B cell (primary cell): ENCODE measurements at regions not wholly inside any gene's neighbourhood (a gene's known extent, or its start where the extent isn't known, plus 50 kb on each side); places are given as distances from the start of the nearest gene placed in this dataset.

Source experiments
- ATAC-seq: fragments of 200-7000 bp; cut with Tn5 transposase; one replicate; pipeline ENCODE4 v1.10.0; 2021; ENCODE audit warnings: low read depth, mild to moderate bottlenecking, moderate number of reproducible peaks, moderate library complexity
- CTCF ChIA-PET: fragments of 350-600 bp; sonication (Branson Sonifier 250); formaldehyde crosslinking; loops from one replicate; lab custom pipeline; 2021; ENCODE audit warnings: antibody characterized with exemption, inconsistent platforms; lab: Charles Lee
- POLR2A ChIA-PET: fragments of 350-600 bp; sonication (Branson Sonifier 250); formaldehyde crosslinking; loops from one replicate; lab custom pipeline; 2021; ENCODE audit warnings: antibody characterized with exemption; lab: Charles Lee
- DNase-seq: peaks from one replicate; pipeline ENCODE4 v3.0.0; 2013
- H2AFZ ChIP-seq: 2 replicates; pipeline ENCODE4 v1.6.1; 2012; ENCODE audit warnings: mild to moderate bottlenecking, low read depth, low read length; ENCODE audit not compliant: insufficient read depth, poor library complexity, severe bottlenecking
- H3K27ac ChIP-seq, 2 donors: 1 replicate in 1 of 2; 2 replicates in 1 of 2; pipeline ENCODE4 v1.5.1; 2012 to 2013; ENCODE audit warnings: low read length in 2 of 2, mild to moderate bottlenecking in 2 of 2, moderate library complexity in 1 of 2
- H3K27me3 ChIP-seq, 4 experiments: fragments of 200-600 bp in 1 of 4; sonication (generic) in 1 of 4; replicated peaks in 1 of 4; 1 replicate in 2 of 4; 2 replicates in 2 of 4; pipeline versions ENCODE4 v1.6.1 to v1.7.0; 2013 to 2016; ENCODE audit warnings: low read length in 3 of 4, mild to moderate bottlenecking in 2 of 4, mixed read lengths in 1 of 4, moderate library complexity in 1 of 4; ENCODE audit not compliant: insufficient read depth in 4 of 4, control insufficient read depth in 3 of 4; ENCODE audit errors: control extremely low read depth in 1 of 4
- H3K36me3 ChIP-seq, 2 experiments: replicated peaks in 1 of 2; 1 replicate in 1 of 2; 2 replicates in 1 of 2; pipeline versions ENCODE4 v1.6.1 to v1.7.1; 2013; ENCODE audit warnings: low read length in 1 of 2; ENCODE audit not compliant: insufficient read depth in 2 of 2, control insufficient read depth in 1 of 2; ENCODE audit errors: control extremely low read depth in 1 of 2, extremely low read depth in 1 of 2
- H3K4me1 ChIP-seq, 2 donors: fragments of 200-600 bp in 1 of 2; sonication (generic) in 1 of 2; 1 replicate in 1 of 2; 2 replicates in 1 of 2; pipeline versions ENCODE4 v1.5.1 to v1.6.1; 2013 to 2017; ENCODE audit warnings: low read length in 2 of 2; ENCODE audit not compliant: control insufficient read depth in 2 of 2, insufficient read depth in 2 of 2
- H3K4me2 ChIP-seq: replicated peaks from 2 replicates; pipeline ENCODE3; 2012; ENCODE audit warnings: mild to moderate bottlenecking, low read depth, low read length; ENCODE audit not compliant: poor library complexity, severe bottlenecking
- H3K4me3 ChIP-seq, 5 experiments: fragments of 200-600 bp in 1 of 5; sonication (generic) in 1 of 5; 1 replicate in 3 of 5; 2 replicates in 2 of 5; pipeline versions ENCODE4 v1.5.1 to v1.7.0; 2011 to 2016; ENCODE audit warnings: low read length in 4 of 5, mild to moderate bottlenecking in 4 of 5, low read depth in 2 of 5, control low read depth in 1 of 5, moderate library complexity in 1 of 5; ENCODE audit not compliant: insufficient read depth in 1 of 5; ENCODE audit errors: control extremely low read depth in 1 of 5, extremely low read depth in 1 of 5
- H3K79me2 ChIP-seq: fragments of 200-600 bp; sonication (generic); one replicate; pipeline ENCODE4 v1.6.0; 2016; ENCODE audit warnings: low read length; ENCODE audit not compliant: control insufficient read depth, insufficient read depth
- H3K9ac ChIP-seq: fragments of 200-600 bp; sonication (generic); 2 replicates; pipeline ENCODE4 v1.6.1; 2017; ENCODE audit warnings: mild to moderate bottlenecking, low read length, moderate library complexity
- H3K9me3 ChIP-seq, 3 donors: one replicate each; pipeline versions ENCODE4 v1.6.1 to v1.7.1; 2013; ENCODE audit warnings: low read length in 2 of 3; ENCODE audit not compliant: control insufficient read depth in 2 of 3, insufficient read depth in 1 of 3; ENCODE audit errors: control extremely low read depth in 1 of 3
- H4K20me1 ChIP-seq: 2 replicates; pipeline ENCODE4 v1.6.0; 2012; ENCODE audit warnings: mild to moderate bottlenecking, low read length; ENCODE audit not compliant: insufficient read depth, control insufficient read depth, poor library complexity, severe bottlenecking
- H3K27ac Mint-ChIP-seq: one replicate; pipeline ENCODE4 v1.8.0; 2021; ENCODE audit warnings: mixed read lengths
- H3K27me3 Mint-ChIP-seq: one replicate; pipeline ENCODE4 v1.8.0; 2021; ENCODE audit warnings: mixed read lengths
- H3K4me1 Mint-ChIP-seq: one replicate; pipeline ENCODE4 v1.8.0; 2021; ENCODE audit warnings: mixed read lengths
- H3K4me3 Mint-ChIP-seq: one replicate; pipeline ENCODE4 v1.8.0; 2021; ENCODE audit warnings: mixed read lengths
- H3K9me3 Mint-ChIP-seq: one replicate; pipeline ENCODE4 v1.8.0; 2022; ENCODE audit warnings: mixed read lengths; ENCODE audit not compliant: insufficient read depth
- EZH2 ChIP-seq: IDR thresholded peaks from 2 replicates; pipeline ENCODE4 v1.6.1; 2012; ENCODE audit warnings: borderline replicate concordance, low read depth, mild to moderate bottlenecking, moderate library complexity, low read length; ENCODE audit not compliant: insufficient read depth, poor library complexity, severe bottlenecking
- WGBS: methylation state at CpG from one replicate; pipeline ENCODE4 v1.1.5; 2013; ENCODE audit warnings: missing lambda C conversion rate; ENCODE audit not compliant: insufficient coverage; 5-methylcytosine and 5-hydroxymethylcytosine counted together
- intact Hi-C: fragments of 100-400 bp; cut with micrococcal nuclease; formaldehyde crosslinking; loops from one replicate; pipeline ENCODE4 v1.10.0; 2022
- TF ChIP-seq, protein P1 (sequence below): fragments of 200-600 bp; IDR thresholded peaks from one replicate; pipeline ENCODE4 v1.8.0; 2022; ENCODE audit warnings: antibody characterized with exemption, mild to moderate bottlenecking

- ChIA-PET POLR2A (no interaction called here), CTCF (no interaction called here)
- no peak for TF ChIP-seq EZH2
- TF ChIP-seq, protein P1, sequence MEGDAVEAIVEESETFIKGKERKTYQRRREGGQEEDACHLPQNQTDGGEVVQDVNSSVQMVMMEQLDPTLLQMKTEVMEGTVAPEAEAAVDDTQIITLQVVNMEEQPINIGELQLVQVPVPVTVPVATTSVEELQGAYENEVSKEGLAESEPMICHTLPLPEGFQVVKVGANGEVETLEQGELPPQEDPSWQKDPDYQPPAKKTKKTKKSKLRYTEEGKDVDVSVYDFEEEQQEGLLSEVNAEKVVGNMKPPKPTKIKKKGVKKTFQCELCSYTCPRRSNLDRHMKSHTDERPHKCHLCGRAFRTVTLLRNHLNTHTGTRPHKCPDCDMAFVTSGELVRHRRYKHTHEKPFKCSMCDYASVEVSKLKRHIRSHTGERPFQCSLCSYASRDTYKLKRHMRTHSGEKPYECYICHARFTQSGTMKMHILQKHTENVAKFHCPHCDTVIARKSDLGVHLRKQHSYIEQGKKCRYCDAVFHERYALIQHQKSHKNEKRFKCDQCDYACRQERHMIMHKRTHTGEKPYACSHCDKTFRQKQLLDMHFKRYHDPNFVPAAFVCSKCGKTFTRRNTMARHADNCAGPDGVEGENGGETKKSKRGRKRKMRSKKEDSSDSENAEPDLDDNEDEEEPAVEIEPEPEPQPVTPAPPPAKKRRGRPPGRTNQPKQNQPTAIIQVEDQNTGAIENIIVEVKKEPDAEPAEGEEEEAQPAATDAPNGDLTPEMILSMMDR, result no peak
- no peaks in the 10 kb centered on the region for H3K79me2 ChIP-seq
- no peaks in the 10 kb centered on the region for H3K27me3 ChIP-seq
- H3K4me2 ChIP-seq, result no peak overlapping the region
- no peaks in the 10 kb centered on the region for H3K36me3 ChIP-seq
- ATAC-seq (no peak), DNase-seq (no peak)
- H2AFZ ChIP-seq, result no peak overlapping the region
- H3K9ac ChIP-seq, result no peak overlapping the region
- Mint-ChIP-seq H3K4me1 (no peaks in the 10 kb centered on the region), H3K27me3 (no peaks in the 10 kb centered on the region), H3K27ac (no peak overlapping the region), H3K4me3 (no peak overlapping the region), H3K9me3 (no peaks in the 10 kb centered on the region)
- H4K20me1 ChIP-seq, result no peaks in the 10 kb centered on the region
- intact Hi-C loops, result no loop called here
- H3K9me3 ChIP-seq, result no peaks in the 10 kb centered on the region
- H3K4me3 ChIP-seq, result no peak overlapping the region
- no peaks in the 10 kb centered on the region for H3K4me1 ChIP-seq
- no peak overlapping the region for H3K27ac ChIP-seq
Observed at GRCh38 chr5:18008940-18009339, 374.7 kb downstream of the TAF11L14 start.

DNA sequence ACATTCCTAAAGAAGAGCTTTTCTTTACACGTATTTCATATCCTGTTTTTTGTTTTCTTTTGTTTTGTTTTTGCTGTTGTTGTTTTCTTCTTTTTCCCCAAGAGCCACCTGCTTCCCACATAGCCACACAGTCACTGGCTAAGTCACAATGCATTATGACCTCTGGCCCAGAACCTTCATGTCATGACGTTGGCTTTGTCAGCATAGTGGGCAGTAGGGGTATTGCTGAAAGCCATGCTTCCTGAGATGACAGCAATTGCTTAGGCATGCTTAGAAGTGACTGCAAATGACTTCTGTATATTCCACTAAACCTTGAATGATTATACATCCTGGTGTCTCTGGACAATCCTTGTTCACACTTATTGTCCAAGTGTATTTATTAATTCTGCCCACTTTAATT lies 375.8 kb downstream of the TAF11L14 start:
- Histone ChIP-seq H3K79me2 (no peaks in the 10 kb centered on the region), H3K9ac (no peak overlapping the region), H3K9me3 (no peaks in the 10 kb centered on the region), H4K20me1 (no peaks in the 10 kb centered on the region), H3K27me3 (no peaks in the 10 kb centered on the region), H3K27ac (no peak overlapping the region), H3K4me3 (no peak overlapping the region), H3K4me2 (no peak overlapping the region), H2AFZ (no peak overlapping the region), H3K36me3 (no peaks in the 10 kb centered on the region), H3K4me1 (no peaks in the 10 kb centered on the region)
- Mint-ChIP-seq H3K27me3 (no peaks in the 10 kb centered on the region), H3K4me1 (no peaks in the 10 kb centered on the region), H3K27ac (no peak overlapping the region), H3K4me3 (no peak overlapping the region), H3K9me3 (no peaks in the 10 kb centered on the region)
- CTCF ChIA-PET, result no interaction called here
- POLR2A ChIA-PET, result no interaction called here
- TF ChIP-seq EZH2, result no peak
- TF ChIP-seq, protein P1, result no peak
- DNase-seq (no peak), ATAC-seq (no peak)
- 71% methylated on average over 1 of the region's 2 CpGs for WGBS
- intact Hi-C loops, result no loop called here
